ENCODE measurements at regions not wholly inside any gene's neighbourhood (a gene's known extent, or its start where the extent isn't known, plus 50 kb on each side); places are given as distances from the start of the nearest gene placed in this dataset.

- DNase-seq, result peak; percentile 77
Observed at GRCh38 chr2:43031471-43032212, 194.8 kb downstream of the ZFP36L2 start.

GRCh38 chr2:43030551-43031307 lies 195.7 kb downstream of the ZFP36L2 start:
- no peak for DNase-seq

- DNase-seq, result no peak
Observed at GRCh38 chr2:43029186-43029585, 197.2 kb downstream of the ZFP36L2 start.

GRCh38 chr2:43028188-43028587 lies 198.2 kb downstream of the ZFP36L2 start:
- DNase-seq, result no peak

- no peak for DNase-seq
Observed at GRCh38 chr2:43027097-43027873, 199.1 kb downstream of the ZFP36L2 start.

GRCh38 chr2:43026426-43027096 lies 199.8 kb downstream of the ZFP36L2 start:
- peak; percentile 61 for DNase-seq

GRCh38 chr2:43025709-43026295 lies 200.6 kb downstream of the ZFP36L2 start:
- no peak for DNase-seq

- peak; percentile 75 for DNase-seq
Observed at GRCh38 chr2:43024515-43025011, 201.8 kb downstream of the ZFP36L2 start.

GRCh38 chr2:43023791-43024514 lies 202.5 kb downstream of the ZFP36L2 start:
- DNase-seq, result no peak

- no peak for DNase-seq
Observed at GRCh38 chr2:43022896-43023295, 203.5 kb downstream of the ZFP36L2 start.

- no peak for DNase-seq
Observed at GRCh38 chr2:43021791-43022509, 204.5 kb downstream of the ZFP36L2 start.

GRCh38 chr2:43020990-43021669 lies 205.3 kb downstream of the ZFP36L2 start:
- DNase-seq, result no peak

GRCh38 chr2:43020296-43020695 lies 206.1 kb downstream of the ZFP36L2 start:
- DNase-seq, result no peak

- no peak for DNase-seq
Observed at GRCh38 chr2:43019536-43020183, 206.7 kb downstream of the ZFP36L2 start.

- DNase-seq, result no peak
Observed at GRCh38 chr2:43019025-43019367, 207.4 kb downstream of the ZFP36L2 start.

- DNase-seq, result no peak
Observed at GRCh38 chr2:43018179-43019024, 208.0 kb downstream of the ZFP36L2 start.

GRCh38 chr2:43013821-43014345 lies 212.5 kb downstream of the ZFP36L2 start:
- no peak for DNase-seq

- no peak for DNase-seq
Observed at GRCh38 chr2:43012966-43013365, 213.4 kb downstream of the ZFP36L2 start.

- no peak for DNase-seq
Observed at GRCh38 chr2:43011158-43011491, 215.3 kb downstream of the ZFP36L2 start.
